ENCODE measurements at regions not wholly inside any gene's neighbourhood (a gene's known extent, or its start where the extent isn't known, plus 50 kb on each side); places are given as distances from the start of the nearest gene placed in this dataset.

GRCh38 chr5:67880876-67881275, 334.7 kb upstream of the PIK3R1 start:
- Histone ChIP-seq H3K4me1 (ENCODE audit: insufficient read depth, poor library complexity, severe bottlenecking) (peaks cover 30% of the 10 kb centered on the region), H3K36me3 (ENCODE audit: low read depth) (no peaks in the 10 kb centered on the region), H3K4me3 (ENCODE audit: severe bottlenecking) (no peak overlapping the region), H3K27ac (ENCODE audit: poor library complexity, severe bottlenecking) (peak overlapping the region; percentile 76), H3K27me3 (ENCODE audit: insufficient read depth, poor library complexity, severe bottlenecking) (no peaks in the 10 kb centered on the region), H3K9me3 (ENCODE audit: severe bottlenecking) (no peaks in the 10 kb centered on the region)
- TF ChIP-seq CTCF (IDR thresholded peaks at IDR 0.05; ENCODE audit: poor library complexity, severe bottlenecking) = no peak
- DNase-seq (ENCODE audit: low spot score) (peak; percentile 77), ATAC-seq (ENCODE audit: low read depth) (peak; percentile 71)

- H3K9me3 ChIP-seq (ENCODE audit: severe bottlenecking) = no peaks in the 10 kb centered on the region
- peak overlapping the region; percentile 76 for H3K27ac ChIP-seq (ENCODE audit: poor library complexity, severe bottlenecking)
- no peak overlapping the region for H3K4me3 ChIP-seq (ENCODE audit: severe bottlenecking)
- H3K27me3 ChIP-seq (ENCODE audit: insufficient read depth, poor library complexity, severe bottlenecking) = no peaks in the 10 kb centered on the region
- DNase-seq (ENCODE audit: low spot score) (no peak), ATAC-seq (ENCODE audit: low read depth) (no peak)
- peaks cover 30% of the 10 kb centered on the region for H3K4me1 ChIP-seq (ENCODE audit: insufficient read depth, poor library complexity, severe bottlenecking)
- no peak for TF ChIP-seq CTCF (IDR thresholded peaks at IDR 0.05; ENCODE audit: poor library complexity, severe bottlenecking)
- H3K36me3 ChIP-seq (ENCODE audit: low read depth) = no peaks in the 10 kb centered on the region
These were observed 335.1 kb upstream of the PIK3R1 start for GRCh38 chr5:67880511-67880805.

GRCh38 chr5:67879620-67880510, 335.7 kb upstream of the PIK3R1 start:
- no peak for TF ChIP-seq CTCF (IDR thresholded peaks at IDR 0.05; ENCODE audit: poor library complexity, severe bottlenecking)
- peak overlapping the region; percentile 76 for H3K27ac ChIP-seq (ENCODE audit: poor library complexity, severe bottlenecking)
- peak; percentile 91 for ATAC-seq (ENCODE audit: low read depth)
- peaks cover 30% of the 10 kb centered on the region for H3K4me1 ChIP-seq (ENCODE audit: insufficient read depth, poor library complexity, severe bottlenecking)
- H3K27me3 ChIP-seq (ENCODE audit: insufficient read depth, poor library complexity, severe bottlenecking) = no peaks in the 10 kb centered on the region
- no peak for DNase-seq (ENCODE audit: low spot score)
- H3K9me3 ChIP-seq (ENCODE audit: severe bottlenecking) = no peaks in the 10 kb centered on the region
- no peak overlapping the region for H3K4me3 ChIP-seq (ENCODE audit: severe bottlenecking)
- H3K36me3 ChIP-seq (ENCODE audit: low read depth) = no peaks in the 10 kb centered on the region

DNA sequence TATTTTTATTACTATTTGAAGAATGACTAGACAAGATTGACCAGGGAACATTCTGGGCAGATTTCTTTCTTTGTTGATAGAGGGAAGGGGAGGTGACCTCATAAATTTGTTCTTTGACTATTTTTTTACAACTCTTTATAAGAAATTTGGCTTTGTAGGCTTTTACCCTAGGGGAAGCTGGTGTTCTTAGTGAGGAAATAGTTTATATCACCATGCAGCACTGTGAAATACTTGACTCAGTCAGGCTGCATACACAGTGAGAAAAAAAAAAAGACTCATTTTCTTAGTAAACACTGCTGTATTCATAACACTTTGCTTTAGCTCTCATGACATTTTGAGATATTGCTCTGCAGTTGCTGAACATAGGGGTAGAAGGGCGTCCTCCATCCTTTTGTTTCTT, 336.6 kb upstream of the PIK3R1 start:
- no peak for DNase-seq (ENCODE audit: low spot score)
- ATAC-seq (ENCODE audit: low read depth) = peak; percentile 47; the same call in 1 of the 3 replicates

More for the DNA sequence above, 336.6 kb upstream of the PIK3R1 start:
- Histone ChIP-seq H3K27ac (ENCODE audit: poor library complexity, severe bottlenecking) (peak overlapping the region; percentile 76), H3K4me3 (ENCODE audit: severe bottlenecking) (no peak overlapping the region), H3K9me3 (ENCODE audit: severe bottlenecking) (no peaks in the 10 kb centered on the region), H3K27me3 (ENCODE audit: insufficient read depth, poor library complexity, severe bottlenecking) (no peaks in the 10 kb centered on the region), H3K4me1 (ENCODE audit: insufficient read depth, poor library complexity, severe bottlenecking) (peaks cover 30% of the 10 kb centered on the region), H3K36me3 (ENCODE audit: low read depth) (no peaks in the 10 kb centered on the region)
- no peak for TF ChIP-seq CTCF (IDR thresholded peaks at IDR 0.05; ENCODE audit: poor library complexity, severe bottlenecking)

All from RWPE2 (cell line).